GM21737 (cell line): ENCODE measurements at regions not wholly inside any gene's neighbourhood (a gene's known extent, or its start where the extent isn't known, plus 50 kb on each side); places are given as distances from the start of the nearest gene placed in this dataset.
"Not testable (repeated sequence)": the region's sequence is repeated elsewhere in the genome, so short reads cannot be mapped to it uniquely, and the experiment has no call there.

Experiments used
- ATAC-seq: cut with Tn5 transposase; IDR thresholded peaks from one replicate; pipeline ENCODE4 v1.9.1; 2021; ENCODE audit warnings: mild to moderate bottlenecking, moderate library complexity; ENCODE audit not compliant: unreplicated experiment

DNA sequence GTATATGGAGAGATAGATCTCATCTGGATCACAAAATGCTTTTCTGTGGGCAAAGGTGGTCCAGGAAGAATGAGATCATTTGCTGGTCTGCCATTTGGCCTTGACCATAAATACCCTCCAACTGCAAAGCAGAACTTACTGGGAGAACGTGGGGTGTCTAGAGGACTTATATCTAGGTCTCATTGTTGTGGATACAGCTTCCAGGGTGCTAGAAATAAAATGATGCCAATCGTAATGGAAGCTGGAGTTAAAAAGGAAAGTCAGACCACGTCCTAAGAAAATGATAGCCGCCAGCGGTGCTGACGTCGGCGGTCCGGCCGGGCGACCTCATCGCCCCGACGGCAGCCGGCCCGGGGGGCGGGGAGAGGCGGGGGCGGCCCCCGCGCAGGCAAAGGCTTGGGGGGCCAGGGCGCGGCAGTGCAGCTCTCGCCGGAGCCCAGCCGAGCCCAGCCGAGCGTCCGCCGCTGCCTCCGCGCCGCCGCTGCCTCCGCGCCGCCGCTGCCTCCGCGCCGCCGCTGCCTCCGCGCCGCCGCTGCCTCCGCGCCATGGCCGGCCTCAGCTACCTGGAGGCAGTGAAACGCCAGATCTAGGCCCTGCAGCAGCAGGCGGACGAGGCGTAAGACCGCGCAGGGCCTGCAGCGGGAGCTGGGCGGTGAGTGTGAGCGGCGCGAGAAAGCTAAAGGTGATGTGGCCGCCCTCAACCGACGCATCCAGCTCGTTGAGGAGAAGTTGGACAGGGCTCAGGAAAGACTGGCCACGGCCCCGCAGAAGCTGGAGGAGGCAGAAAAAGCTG is 89.5 kb downstream of the EOMES start:
- peak; percentile 83 for ATAC-seq

DNA sequence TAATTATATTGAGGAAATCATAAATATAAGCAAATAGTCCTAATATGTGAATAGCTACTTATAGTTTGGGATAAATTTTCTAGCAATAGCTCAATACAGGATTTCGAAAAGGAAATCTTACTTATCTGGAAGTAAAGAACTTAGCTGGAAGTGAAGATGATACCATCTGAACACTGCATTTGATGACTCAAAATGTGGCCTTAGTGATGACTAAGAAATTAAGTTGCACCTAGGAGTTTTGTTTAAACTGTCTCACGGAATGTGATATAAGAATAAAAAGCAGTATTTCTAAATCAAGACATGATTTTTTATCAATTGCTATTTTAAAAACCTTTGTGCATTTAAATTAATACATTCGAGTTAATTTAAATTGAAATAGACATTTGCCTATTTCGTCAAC is 91.2 kb downstream of the EOMES start:
- ATAC-seq = no peak

DNA sequence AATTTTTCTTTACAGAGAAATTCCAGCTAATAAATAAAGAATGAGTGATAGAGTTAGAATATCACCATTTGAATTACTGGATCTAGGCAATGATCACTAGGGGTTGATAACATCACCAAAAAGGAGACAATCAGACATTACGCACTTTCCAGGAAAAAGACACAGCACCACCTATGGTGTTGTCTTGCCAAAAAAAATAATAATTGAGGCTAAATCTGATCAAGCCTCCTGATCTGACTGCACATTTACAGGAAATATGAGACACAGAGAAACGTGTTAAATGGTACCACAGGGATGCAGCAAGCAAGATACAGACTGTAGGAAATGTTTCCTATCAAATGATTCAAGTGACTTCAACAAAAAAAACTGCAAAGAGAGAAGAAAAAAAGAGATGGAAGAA is 92.8 kb downstream of the EOMES start:
- no peak for ATAC-seq

DNA sequence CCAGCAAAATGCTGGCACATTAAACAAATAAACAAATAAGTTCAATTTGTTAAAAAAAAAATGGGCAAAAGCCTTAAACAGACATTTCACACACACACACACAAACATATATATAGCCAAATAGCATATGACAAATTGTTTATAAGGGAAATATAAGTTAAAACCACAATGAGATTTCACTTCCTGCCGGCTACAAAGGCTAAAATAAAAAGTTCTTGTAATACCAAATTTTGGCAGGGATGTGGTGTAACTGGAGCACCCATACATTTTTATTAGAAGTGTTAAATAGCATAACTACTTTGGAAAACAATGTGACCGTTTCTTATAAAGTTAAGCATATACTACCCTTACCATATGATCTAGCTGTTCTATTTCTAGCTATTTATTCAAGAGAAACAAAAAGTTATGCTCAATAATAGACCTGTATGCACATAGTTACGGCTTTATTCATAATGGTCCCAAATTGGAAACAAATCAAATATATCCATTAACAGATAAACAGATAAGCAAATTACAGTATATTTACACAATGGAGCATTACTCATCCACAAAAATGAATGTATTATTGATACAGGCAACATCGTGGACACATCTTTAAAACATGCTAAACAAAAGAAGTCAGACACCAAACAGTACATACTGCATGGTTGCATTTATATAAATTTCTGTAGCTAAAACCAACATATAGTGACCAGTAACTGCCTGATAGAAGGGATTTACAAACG is 93.9 kb downstream of the EOMES start:
- no peak for ATAC-seq

DNA sequence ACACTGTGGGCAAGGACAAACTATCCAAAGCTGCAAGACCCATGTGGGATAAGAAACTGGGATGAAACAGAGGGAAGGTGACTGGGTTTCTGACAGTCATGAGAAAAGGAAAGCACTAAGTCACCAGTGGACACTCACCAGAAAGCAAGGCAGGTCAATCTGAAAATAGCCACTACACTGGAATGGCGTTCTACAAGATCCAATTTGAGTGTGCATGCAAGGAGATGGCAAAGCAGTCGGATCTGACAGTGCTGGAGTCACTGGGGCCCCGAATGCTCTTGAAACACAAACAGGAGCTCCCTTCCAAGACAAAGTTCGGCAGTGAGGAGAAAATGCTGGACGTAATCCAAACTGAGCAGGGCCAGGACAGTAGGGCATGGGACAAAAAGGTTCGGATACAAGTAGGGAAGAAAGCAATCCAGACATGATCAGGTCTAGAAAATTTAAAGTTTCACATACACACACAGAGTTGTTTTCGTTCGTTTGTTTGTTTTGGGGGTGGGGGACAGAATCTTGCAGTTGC is 95.5 kb downstream of the EOMES start:
- ATAC-seq = no peak

DNA sequence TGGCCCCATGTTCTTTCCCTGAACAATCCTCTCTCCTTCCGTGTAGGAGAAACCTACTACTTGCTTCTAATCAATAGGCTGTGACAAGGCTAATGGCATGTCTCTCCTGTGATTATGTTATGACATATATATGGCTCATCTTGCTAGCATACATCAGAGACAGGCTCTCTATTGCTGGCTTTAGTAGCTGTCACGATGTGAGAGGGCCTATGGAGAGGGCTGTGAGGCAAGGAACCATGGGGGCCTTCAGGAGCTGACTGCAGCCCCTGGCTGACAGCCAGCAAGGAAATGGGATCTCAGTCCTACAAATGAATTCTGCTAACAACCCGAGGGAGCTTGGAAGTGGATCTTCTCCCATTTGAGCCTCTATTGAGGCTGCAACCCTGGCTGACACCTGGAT is 96.3 kb downstream of the EOMES start:
- no peak for ATAC-seq

DNA sequence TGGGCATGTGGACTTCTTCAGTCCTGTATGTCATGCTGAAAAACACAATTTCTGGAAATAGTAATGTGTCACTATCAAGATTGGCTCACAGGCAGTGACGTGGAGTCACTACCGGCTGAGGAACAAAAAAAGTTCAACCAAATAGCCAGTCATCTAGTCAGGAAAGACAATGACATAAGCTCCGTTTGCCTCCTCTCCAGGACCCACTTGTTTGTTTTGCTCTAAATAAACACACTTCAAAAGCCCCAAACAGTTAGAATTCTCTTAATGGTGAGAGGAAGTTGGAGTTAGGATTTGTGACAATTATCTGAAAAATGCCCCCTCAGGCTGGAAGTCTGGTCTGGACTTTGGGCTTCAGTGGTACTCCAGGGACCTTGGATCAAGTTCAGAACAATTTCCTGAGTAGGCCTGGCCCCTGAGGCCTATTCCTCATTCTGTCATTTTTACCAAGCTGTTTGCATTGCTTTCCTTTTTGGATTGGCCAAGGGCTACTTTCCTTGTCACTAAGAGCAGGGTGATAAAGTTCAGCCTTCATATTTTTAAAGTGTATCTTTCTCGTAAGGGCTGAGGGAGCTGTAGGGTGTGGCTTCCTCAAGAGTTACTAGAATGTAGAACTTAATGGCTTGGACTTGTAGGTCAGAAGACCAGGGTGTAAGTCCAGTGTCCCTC is 98.9 kb downstream of the EOMES start:
- ATAC-seq = no peak

DNA sequence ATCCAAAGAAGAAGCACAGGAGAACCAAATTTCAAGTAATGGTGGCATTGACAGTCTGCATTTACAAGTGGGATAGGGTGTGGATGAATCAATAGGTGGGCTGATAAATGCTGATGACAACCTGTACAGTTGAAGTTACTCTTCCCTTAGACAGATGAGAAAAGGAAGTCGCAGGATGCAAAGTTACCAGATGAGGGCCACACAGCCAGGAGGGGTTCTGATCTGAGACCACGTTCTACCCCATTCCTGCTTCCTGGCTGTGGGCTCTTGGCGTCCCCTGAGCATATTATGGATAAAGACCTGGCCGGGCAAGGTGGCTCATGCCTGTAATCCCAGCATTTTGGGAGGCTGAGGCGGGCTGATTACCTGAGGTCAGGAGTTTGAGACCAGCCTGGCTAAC is 104.6 kb downstream of the EOMES start:
- no peak for ATAC-seq

DNA sequence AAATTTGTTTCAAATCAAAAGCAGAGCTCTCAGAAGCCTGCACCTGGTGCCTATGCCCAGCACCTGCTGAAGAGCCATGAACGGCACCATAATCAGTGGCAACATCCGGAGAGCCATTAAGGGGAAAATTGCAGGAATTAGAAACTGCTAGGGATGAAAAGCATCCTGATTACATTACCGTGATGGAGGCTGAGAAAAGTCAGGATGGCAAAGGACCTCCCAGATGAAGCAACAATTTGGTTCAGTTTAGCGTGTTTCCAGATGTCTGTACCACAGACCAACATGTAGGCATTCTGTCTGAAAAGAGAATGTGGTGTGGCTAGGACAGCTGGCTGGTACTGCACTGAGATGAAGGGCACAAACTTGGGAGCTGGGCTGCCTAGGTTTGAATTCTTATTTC is 106.1 kb downstream of the EOMES start:
- ATAC-seq = no peak

DNA sequence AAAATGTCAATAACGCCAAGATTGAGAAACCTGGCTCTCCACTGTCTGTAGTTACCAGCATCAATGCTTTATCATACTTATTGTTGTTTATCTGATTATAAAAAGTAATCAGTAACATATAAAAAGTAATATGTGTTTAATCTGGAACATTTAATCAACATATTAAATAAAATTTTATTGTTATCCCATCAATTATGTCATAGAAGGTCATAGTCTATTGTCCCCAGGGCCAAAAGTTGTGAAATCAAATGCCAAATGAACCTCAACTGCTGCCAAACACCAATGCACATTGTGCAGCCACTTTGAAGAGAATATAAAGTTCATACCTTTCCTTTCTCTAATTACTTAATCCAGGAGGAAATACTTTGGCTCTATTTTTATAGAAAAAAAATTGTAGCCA is 106.6 kb downstream of the EOMES start:
- ATAC-seq = no peak

DNA sequence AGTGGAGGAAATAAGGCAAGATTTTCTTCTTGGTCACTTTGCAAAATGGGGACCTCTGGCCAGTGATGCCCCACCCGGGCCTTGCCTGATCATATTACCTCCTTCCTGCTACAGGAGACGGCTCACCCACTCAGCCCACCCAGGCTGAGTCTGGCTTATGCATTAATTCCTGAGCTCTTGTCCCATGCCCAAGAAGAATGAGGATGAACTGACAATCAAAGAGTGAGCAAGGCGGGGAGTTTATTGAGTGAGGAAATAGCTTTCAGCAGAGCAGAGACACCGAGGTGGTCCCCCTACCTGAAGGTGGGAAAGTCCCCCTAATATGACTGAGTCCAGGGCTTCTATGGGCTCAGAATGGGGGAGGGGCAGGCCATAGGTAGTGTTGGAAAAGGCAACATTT is 107.5 kb downstream of the EOMES start:
- ATAC-seq = no peak

DNA sequence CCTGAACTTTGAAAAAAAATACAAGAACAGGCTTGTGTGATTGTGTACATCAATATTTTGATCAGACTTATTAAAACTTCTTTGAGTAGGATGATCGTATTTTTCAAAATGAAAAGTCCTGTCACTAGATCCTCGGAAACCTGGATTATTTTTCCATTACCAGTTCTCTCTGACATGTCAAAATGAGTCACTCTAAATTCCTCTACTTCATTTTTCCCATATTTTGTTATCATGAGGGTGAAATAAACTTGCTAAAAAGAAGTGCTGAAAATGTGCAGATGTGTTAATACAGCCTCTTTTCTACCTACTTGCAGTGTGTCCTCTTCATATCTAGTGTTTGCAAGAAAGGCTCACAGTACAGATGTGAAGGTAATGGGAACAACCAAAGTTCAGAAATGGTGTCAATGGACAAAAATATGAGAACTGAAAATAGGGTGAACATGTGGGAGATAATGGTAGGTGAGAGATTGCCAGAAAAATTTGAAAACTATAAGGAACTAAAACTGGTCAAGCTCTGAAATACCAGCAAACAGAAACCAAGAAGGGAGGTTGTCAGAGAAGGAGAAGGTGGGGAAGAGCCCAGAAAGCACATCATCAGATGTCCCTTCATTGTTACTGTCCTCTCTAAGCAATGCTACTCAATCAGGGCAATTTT is 108.2 kb downstream of the EOMES start:
- no peak for ATAC-seq

DNA sequence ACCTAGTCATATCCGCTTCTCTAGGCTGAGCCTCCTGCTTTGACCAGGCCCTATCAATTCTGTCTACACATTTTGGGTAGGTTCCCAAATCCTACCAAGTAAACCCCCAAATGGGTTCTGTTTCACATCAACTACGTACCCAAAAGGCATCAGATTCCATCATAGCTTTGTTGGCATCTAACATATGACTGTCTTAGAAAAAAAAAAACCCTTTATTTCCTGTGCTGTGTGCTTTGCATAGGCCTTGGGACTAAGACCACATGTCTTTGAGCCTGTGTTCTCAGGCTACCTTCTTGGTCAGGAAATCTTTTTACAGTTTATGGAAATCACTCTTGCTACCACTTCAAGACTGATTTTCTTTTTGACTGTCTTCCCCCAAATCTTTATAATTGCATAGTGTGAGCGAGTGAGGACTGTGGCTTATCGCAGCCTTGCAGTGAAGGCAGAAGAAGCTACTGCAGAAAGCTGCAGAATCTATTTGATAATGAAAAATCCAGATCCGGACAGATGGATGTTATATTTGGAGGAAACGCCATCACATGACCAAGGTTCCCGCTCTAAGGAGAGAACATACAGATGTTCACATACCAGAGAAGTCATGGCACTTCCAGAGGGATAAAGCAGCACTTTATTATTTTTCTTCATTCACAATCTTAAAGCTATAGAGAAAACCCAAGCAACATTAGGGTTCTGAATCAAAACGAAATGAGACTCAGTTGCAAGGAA is 111.2 kb downstream of the EOMES start:
- ATAC-seq = no peak

DNA sequence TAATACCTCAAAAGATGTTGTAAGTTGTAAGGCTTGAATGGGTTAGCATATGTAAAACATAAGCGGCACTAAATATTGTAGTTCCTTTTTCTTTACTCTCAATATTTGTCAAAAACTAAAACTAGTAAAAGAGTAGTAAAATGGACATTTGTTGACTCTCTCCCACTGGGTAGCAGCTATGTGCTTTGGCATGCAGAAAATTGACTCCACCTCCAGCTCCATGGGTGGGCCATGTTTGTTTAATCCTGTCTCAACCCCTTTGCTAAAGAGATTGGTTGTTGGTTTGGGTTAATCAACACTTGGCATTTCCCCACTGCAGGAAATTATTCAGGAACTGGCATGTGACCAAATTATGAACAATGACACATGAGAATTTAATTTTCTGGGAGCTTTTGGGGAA is 114.8 kb downstream of the EOMES start:
- no peak for ATAC-seq

DNA sequence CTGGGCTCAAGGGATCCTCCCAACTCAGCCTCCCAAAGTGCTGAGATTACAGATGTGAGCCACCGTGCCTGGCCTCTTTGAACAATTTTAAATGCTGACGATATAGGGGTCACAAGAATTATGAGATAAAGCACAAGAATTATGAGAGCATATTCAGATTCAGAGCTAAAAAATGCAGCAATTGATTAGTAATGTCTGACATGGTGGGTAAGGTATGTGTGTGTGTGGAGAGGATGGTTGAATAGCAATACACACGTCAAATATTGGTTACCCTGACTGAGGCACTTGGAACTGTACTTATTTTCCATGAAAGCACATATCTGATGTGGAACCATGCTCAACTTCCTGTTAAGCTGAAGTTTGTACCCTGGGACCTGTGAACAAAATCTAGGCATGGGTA is 115.6 kb downstream of the EOMES start:
- ATAC-seq = no peak

DNA sequence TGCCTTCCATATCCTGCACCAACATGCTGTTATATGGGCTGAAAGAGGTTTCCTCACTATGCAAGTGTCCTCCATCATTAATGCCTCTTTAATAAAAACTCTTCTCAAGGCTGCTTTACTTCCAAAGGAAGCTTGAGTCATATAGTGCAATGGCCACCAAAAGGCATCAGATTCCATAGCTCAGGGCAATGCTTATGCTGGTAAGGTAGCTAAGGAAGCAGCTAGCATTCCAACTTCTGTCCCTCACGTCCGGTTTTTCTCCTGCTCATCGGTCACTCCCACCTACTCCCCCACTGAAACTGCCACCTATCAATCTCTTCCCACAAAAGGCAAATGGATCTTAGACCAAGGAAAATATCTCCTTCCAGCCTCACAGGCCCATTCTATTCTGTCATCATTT is 117.1 kb upstream of the SLC4A7 start:
- ATAC-seq = not testable (repeated sequence)

DNA sequence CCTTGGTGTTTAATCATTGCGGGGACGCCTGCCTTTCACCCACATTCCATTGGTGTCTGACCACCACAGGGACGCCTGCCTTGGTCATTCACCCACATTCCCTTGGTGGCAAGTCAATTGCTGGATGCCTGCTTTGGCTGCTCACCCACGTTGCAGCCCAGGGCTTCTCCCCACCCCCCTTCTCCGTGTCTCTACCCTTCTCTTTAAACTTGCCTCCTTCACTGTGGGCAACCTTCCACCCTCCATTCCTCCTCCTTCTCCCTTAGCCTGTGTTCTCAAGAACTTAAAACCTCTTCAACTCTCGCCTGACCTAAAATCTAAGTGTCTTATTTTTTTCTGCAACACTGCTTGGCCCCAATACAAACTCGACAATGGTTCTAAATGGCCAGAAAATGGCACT is 115.6 kb upstream of the SLC4A7 start:
- not testable (repeated sequence) for ATAC-seq

DNA sequence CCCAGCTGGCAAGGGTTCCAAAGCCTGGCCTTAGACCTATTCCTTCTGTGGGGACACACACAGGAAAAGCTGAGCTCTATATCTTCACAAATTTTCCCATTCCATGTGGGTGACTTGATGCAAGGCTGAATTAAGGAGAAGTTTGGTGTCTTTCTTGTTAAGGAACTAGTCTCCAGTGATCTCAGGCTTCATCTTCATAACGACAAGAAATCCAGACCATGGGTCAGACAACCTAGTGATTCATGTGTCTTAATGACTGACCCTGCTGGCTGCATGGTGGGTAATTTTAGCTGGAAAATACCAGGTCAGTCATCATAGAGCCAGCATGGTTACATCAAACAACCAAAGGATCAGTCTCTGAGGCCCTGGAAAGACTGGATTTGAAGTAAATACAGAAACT is 112.7 kb upstream of the SLC4A7 start:
- ATAC-seq = peak; percentile 39

DNA sequence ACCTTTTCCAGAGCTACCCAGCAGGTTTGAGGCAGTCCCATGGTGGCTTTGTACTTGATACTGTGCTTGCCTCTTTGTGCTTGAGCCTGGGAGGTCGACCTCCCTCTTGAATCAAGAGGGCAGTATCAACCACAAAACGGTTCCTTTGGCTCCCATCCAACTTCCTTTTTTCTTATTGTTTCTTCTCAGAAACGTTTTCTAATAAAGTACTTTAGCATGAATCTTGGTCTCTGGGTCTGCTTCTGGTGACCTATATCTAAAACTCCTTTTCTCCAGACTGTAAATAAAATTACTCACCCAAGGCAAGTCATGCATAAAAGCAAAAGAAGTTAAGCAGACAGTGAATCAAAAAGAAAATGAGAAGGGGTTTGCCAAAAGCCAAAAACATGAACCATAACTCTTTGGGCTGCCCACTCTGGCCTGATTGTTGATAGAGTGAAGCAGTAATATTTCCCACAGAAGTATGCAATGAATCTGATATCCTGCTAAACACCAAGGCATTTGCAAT is 112.2 kb upstream of the SLC4A7 start:
- peak; percentile 52 for ATAC-seq

DNA sequence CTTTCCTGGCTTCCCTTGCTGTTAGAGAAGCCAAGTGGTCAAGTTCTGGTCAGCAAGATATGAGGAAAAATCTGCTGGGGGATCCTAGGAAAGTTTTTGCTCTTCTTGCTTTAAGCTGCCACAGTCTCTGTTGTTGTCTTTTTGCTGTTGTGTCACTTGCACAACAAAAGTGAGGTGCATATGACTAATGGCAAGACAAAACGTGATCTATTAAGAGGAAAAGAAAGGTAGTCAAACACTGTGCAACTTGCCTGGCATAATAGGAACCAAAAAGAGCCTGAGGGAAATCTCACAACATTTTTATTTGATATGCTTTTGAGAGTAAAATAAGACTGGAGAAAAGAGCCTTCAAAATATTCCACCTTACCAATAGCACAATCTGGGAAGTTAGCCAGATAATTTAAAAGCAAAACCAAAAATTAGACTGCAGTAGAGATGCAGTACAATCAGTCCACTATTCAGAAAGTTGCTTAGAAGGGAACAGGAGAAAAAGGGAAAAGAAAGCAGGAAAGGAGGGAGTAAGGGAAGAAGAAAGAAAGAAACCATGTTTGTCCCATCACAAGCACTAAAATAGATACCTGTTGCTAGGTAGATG is 110.0 kb upstream of the SLC4A7 start:
- no peak for ATAC-seq
